B cell (primary cell): ENCODE measurements at regions not wholly inside any gene's neighbourhood (a gene's known extent, or its start where the extent isn't known, plus 50 kb on each side); places are given as distances from the start of the nearest gene placed in this dataset.

ENCODE experiments used
- ATAC-seq: fragments of 200-7000 bp; cut with Tn5 transposase; one replicate; pipeline ENCODE4 v1.10.0; 2021; ENCODE audit warnings: low read depth, mild to moderate bottlenecking, moderate number of reproducible peaks, moderate library complexity
- CTCF ChIA-PET: fragments of 350-600 bp; sonication (Branson Sonifier 250); formaldehyde crosslinking; loops from one replicate; lab custom pipeline; 2021; ENCODE audit warnings: antibody characterized with exemption, inconsistent platforms; lab: Charles Lee
- POLR2A ChIA-PET: fragments of 350-600 bp; sonication (Branson Sonifier 250); formaldehyde crosslinking; loops from one replicate; lab custom pipeline; 2021; ENCODE audit warnings: antibody characterized with exemption; lab: Charles Lee
- DNase-seq: peaks from one replicate; pipeline ENCODE4 v3.0.0; 2013
- H2AFZ ChIP-seq: 2 replicates; pipeline ENCODE4 v1.6.1; 2012; ENCODE audit warnings: mild to moderate bottlenecking, low read depth, low read length; ENCODE audit not compliant: insufficient read depth, poor library complexity, severe bottlenecking
- H3K27ac ChIP-seq, 2 donors: 1 replicate in 1 of 2; 2 replicates in 1 of 2; pipeline ENCODE4 v1.5.1; 2012 to 2013; ENCODE audit warnings: low read length in 2 of 2, mild to moderate bottlenecking in 2 of 2, moderate library complexity in 1 of 2
- H3K27me3 ChIP-seq, 4 experiments: fragments of 200-600 bp in 1 of 4; sonication (generic) in 1 of 4; replicated peaks in 1 of 4; 1 replicate in 2 of 4; 2 replicates in 2 of 4; pipeline versions ENCODE4 v1.6.1 to v1.7.0; 2013 to 2016; ENCODE audit warnings: low read length in 3 of 4, mild to moderate bottlenecking in 2 of 4, mixed read lengths in 1 of 4, moderate library complexity in 1 of 4; ENCODE audit not compliant: insufficient read depth in 4 of 4, control insufficient read depth in 3 of 4; ENCODE audit errors: control extremely low read depth in 1 of 4
- H3K36me3 ChIP-seq, 2 experiments: replicated peaks in 1 of 2; 1 replicate in 1 of 2; 2 replicates in 1 of 2; pipeline versions ENCODE4 v1.6.1 to v1.7.1; 2013; ENCODE audit warnings: low read length in 1 of 2; ENCODE audit not compliant: insufficient read depth in 2 of 2, control insufficient read depth in 1 of 2; ENCODE audit errors: control extremely low read depth in 1 of 2, extremely low read depth in 1 of 2
- H3K4me1 ChIP-seq, 2 donors: fragments of 200-600 bp in 1 of 2; sonication (generic) in 1 of 2; 1 replicate in 1 of 2; 2 replicates in 1 of 2; pipeline versions ENCODE4 v1.5.1 to v1.6.1; 2013 to 2017; ENCODE audit warnings: low read length in 2 of 2; ENCODE audit not compliant: control insufficient read depth in 2 of 2, insufficient read depth in 2 of 2
- H3K4me2 ChIP-seq: replicated peaks from 2 replicates; pipeline ENCODE3; 2012; ENCODE audit warnings: mild to moderate bottlenecking, low read depth, low read length; ENCODE audit not compliant: poor library complexity, severe bottlenecking
- H3K4me3 ChIP-seq, 5 experiments: fragments of 200-600 bp in 1 of 5; sonication (generic) in 1 of 5; 1 replicate in 3 of 5; 2 replicates in 2 of 5; pipeline versions ENCODE4 v1.5.1 to v1.7.0; 2011 to 2016; ENCODE audit warnings: low read length in 4 of 5, mild to moderate bottlenecking in 4 of 5, low read depth in 2 of 5, control low read depth in 1 of 5, moderate library complexity in 1 of 5; ENCODE audit not compliant: insufficient read depth in 1 of 5; ENCODE audit errors: control extremely low read depth in 1 of 5, extremely low read depth in 1 of 5
- H3K79me2 ChIP-seq: fragments of 200-600 bp; sonication (generic); one replicate; pipeline ENCODE4 v1.6.0; 2016; ENCODE audit warnings: low read length; ENCODE audit not compliant: control insufficient read depth, insufficient read depth
- H3K9ac ChIP-seq: fragments of 200-600 bp; sonication (generic); 2 replicates; pipeline ENCODE4 v1.6.1; 2017; ENCODE audit warnings: mild to moderate bottlenecking, low read length, moderate library complexity
- H3K9me3 ChIP-seq, 3 donors: one replicate each; pipeline versions ENCODE4 v1.6.1 to v1.7.1; 2013; ENCODE audit warnings: low read length in 2 of 3; ENCODE audit not compliant: control insufficient read depth in 2 of 3, insufficient read depth in 1 of 3; ENCODE audit errors: control extremely low read depth in 1 of 3
- H4K20me1 ChIP-seq: 2 replicates; pipeline ENCODE4 v1.6.0; 2012; ENCODE audit warnings: mild to moderate bottlenecking, low read length; ENCODE audit not compliant: insufficient read depth, control insufficient read depth, poor library complexity, severe bottlenecking
- H3K27ac Mint-ChIP-seq: one replicate; pipeline ENCODE4 v1.8.0; 2021; ENCODE audit warnings: mixed read lengths
- H3K27me3 Mint-ChIP-seq: one replicate; pipeline ENCODE4 v1.8.0; 2021; ENCODE audit warnings: mixed read lengths
- H3K4me1 Mint-ChIP-seq: one replicate; pipeline ENCODE4 v1.8.0; 2021; ENCODE audit warnings: mixed read lengths
- H3K4me3 Mint-ChIP-seq: one replicate; pipeline ENCODE4 v1.8.0; 2021; ENCODE audit warnings: mixed read lengths
- H3K9me3 Mint-ChIP-seq: one replicate; pipeline ENCODE4 v1.8.0; 2022; ENCODE audit warnings: mixed read lengths; ENCODE audit not compliant: insufficient read depth
- CTCF ChIP-seq: fragments of 200-600 bp; IDR thresholded peaks from one replicate; pipeline ENCODE4 v1.8.0; 2022; ENCODE audit warnings: antibody characterized with exemption, mild to moderate bottlenecking
- EZH2 ChIP-seq: IDR thresholded peaks from 2 replicates; pipeline ENCODE4 v1.6.1; 2012; ENCODE audit warnings: borderline replicate concordance, low read depth, mild to moderate bottlenecking, moderate library complexity, low read length; ENCODE audit not compliant: insufficient read depth, poor library complexity, severe bottlenecking
- WGBS: methylation state at CpG from one replicate; pipeline ENCODE4 v1.1.5; 2013; ENCODE audit warnings: missing lambda C conversion rate; ENCODE audit not compliant: insufficient coverage; 5-methylcytosine and 5-hydroxymethylcytosine counted together
- intact Hi-C: fragments of 100-400 bp; cut with micrococcal nuclease; formaldehyde crosslinking; loops from one replicate; pipeline ENCODE4 v1.10.0; 2022

GRCh38 chr3:23116081-23116837, 86.9 kb upstream of the UBE2E2 start:
- Histone ChIP-seq H4K20me1 (no peaks in the 10 kb centered on the region), H3K79me2 (no peaks in the 10 kb centered on the region), H3K9ac (no peak overlapping the region), H3K9me3 (no peaks in the 10 kb centered on the region), H3K27ac (no peak overlapping the region), H3K4me3 (no peak overlapping the region), H3K4me2 (no peak overlapping the region), H2AFZ (no peak overlapping the region), H3K36me3 (no peaks in the 10 kb centered on the region), H3K27me3 (no peaks in the 10 kb centered on the region), H3K4me1 (peaks cover 11 to 17% of the 10 kb centered on the region in 2 donors)
- no CpG with 5 or more reads among the region's 3 CpGs for whole genome bisulfite sequencing
- Mint-ChIP-seq H3K27me3 (peaks cover 14% of the 10 kb centered on the region), H3K4me1 (peaks cover 22% of the 10 kb centered on the region), H3K4me3 (no peak overlapping the region), H3K27ac (no peak overlapping the region), H3K9me3 (no peaks in the 10 kb centered on the region)
- DNase-seq (no peak), ATAC-seq (no peak)
- TF ChIP-seq CTCF (no peak), EZH2 (no peak)
- intact Hi-C loops: no loop called here
- POLR2A ChIA-PET: no interaction called here
- CTCF ChIA-PET: no interaction called here

GRCh38 chr3:23117856-23118255, 85.3 kb upstream of the UBE2E2 start:
- POLR2A ChIA-PET: no interaction called here
- CTCF ChIA-PET: no interaction called here
- peaks cover 22% of the 10 kb centered on the region for H3K4me1 Mint-ChIP-seq

More at GRCh38 chr3:23117856-23118255, 85.3 kb upstream of the UBE2E2 start:
- Histone ChIP-seq H4K20me1 (no peaks in the 10 kb centered on the region), H3K9me3 (no peaks in the 10 kb centered on the region), H3K4me3 (no peak overlapping the region), H3K27ac (no peak overlapping the region), H3K27me3 (no peaks in the 10 kb centered on the region), H3K4me2 (no peak overlapping the region), H2AFZ (no peak overlapping the region), H3K4me1 (peaks cover 11 to 17% of the 10 kb centered on the region in 2 donors), H3K36me3 (no peaks in the 10 kb centered on the region), H3K79me2 (no peaks in the 10 kb centered on the region), H3K9ac (no peak overlapping the region)
- 71% methylated on average over 1 of the region's 1 CpG for WGBS
- Mint-ChIP-seq H3K27me3 (peaks cover 14% of the 10 kb centered on the region), H3K27ac (no peak overlapping the region), H3K9me3 (no peaks in the 10 kb centered on the region), H3K4me3 (no peak overlapping the region)
- ATAC-seq (no peak), DNase-seq (no peak)
- TF ChIP-seq CTCF (no peak), EZH2 (no peak)
- intact Hi-C loops: no loop called here
